K562 (cell line): ENCODE measurements at regions not wholly inside any gene's neighbourhood (a gene's known extent, or its start where the extent isn't known, plus 50 kb on each side); places are given as distances from the start of the nearest gene placed in this dataset.

Experiments
- ATAC-seq: fragments of 200-7000 bp; cut with Tn5 transposase; 3 replicates; pipeline ENCODE4 v1.9.1; 2020; ENCODE audit warnings: moderate library complexity
- BruUV-seq: library from RNA; stranded (reverse); fragments of 400-500 nt; replicated peaks from 2 replicates; lab custom pipeline; 2021; lab: Mats Ljungman, UMichigan
- CTCF ChIA-PET: fragments of 300-600 bp; formaldehyde crosslinking; extraction: SDS; loops from one replicate; lab custom pipeline; 2021; ENCODE audit warnings: low intra/inter-chr PET ratio; lab: Yijun Ruan, JAX
- POLR2A ChIA-PET: fragments of 300-600, 350-650 bp; sonication (Branson Sonifier 250); formaldehyde crosslinking; extraction: SDS; loops from one replicate; lab custom pipeline; 2021; ENCODE audit warnings: antibody characterized with exemption, inconsistent platforms; lab: Yijun Ruan, JAX
- DNase-seq, 4 experiments: peaks; one replicate each; pipeline versions ENCODE4 v3.0.0 to v3.0.0-alpha.2; 2011 to 2018; ENCODE audit warnings: low spot score in 3 of 4, mixed read lengths in 3 of 4; ENCODE audit errors: extremely low read depth in 1 of 4
- FAIRE-seq: peaks from 2 replicates; lab custom pipeline; 2011; peaks lifted over from hg19 to GRCh38; lab: Jason Lieb, UNC
- H2AFZ ChIP-seq: 2 replicates; pipeline ENCODE4 v1.6.0; 2011; ENCODE audit warnings: low read depth, low read length, control low read depth, inconsistent platforms
- H3K27ac ChIP-seq: fragments of 200-600 bp; 3 replicates; pipeline ENCODE4 v1.8.0; 2011; ENCODE audit warnings: low read depth, mild to moderate bottlenecking, control low read depth, inconsistent platforms, low read length, moderate library complexity, mixed read lengths; ENCODE audit errors: extremely low read depth
- H3K27me3 ChIP-seq, 2 experiments: fragments of 300-600 bp in 1 of 2; 2 replicates in 1 of 2; 3 replicates in 1 of 2; pipeline versions ENCODE4 v1.6.0 to v1.8.0; 2011; ENCODE audit warnings: inconsistent platforms in 2 of 2, low read length in 2 of 2, mild to moderate bottlenecking in 1 of 2, mixed read lengths in 1 of 2, moderate library complexity in 1 of 2; ENCODE audit not compliant: control insufficient read depth in 2 of 2, insufficient read depth in 2 of 2
- H3K36me3 ChIP-seq: fragments of 300-600 bp; 3 replicates; pipeline ENCODE4 v1.8.0; 2011; ENCODE audit warnings: mild to moderate bottlenecking, low read length, inconsistent platforms; ENCODE audit not compliant: control insufficient read depth, insufficient read depth
- H3K4me1 ChIP-seq, 2 experiments: fragments of 200-600 bp in 1 of 2; replicated peaks in 1 of 2; 2 replicates in 1 of 2; 3 replicates in 1 of 2; pipeline versions ENCODE4 v1.5.1 to v1.8.0; 2011; ENCODE audit warnings: inconsistent platforms in 2 of 2, low read length in 2 of 2, mild to moderate bottlenecking in 1 of 2, mixed read lengths in 1 of 2, moderate library complexity in 1 of 2; ENCODE audit not compliant: control insufficient read depth in 2 of 2, insufficient read depth in 2 of 2
- H3K4me2 ChIP-seq: 2 replicates; pipeline ENCODE4 v1.6.1; 2011; ENCODE audit warnings: low read length, control low read depth, inconsistent platforms, mixed read lengths; ENCODE audit not compliant: insufficient read depth
- H3K4me3 ChIP-seq: fragments of 200-600 bp; sonication (generic), shearing (Covaris generic); 2 replicates; pipeline ENCODE4 v1.5.1; 2016; ENCODE audit warnings: control low read depth, inconsistent platforms
- H3K79me2 ChIP-seq: fragments of 200-600 bp; 3 replicates; pipeline ENCODE4 v1.8.0; 2011; ENCODE audit warnings: low read length, inconsistent platforms; ENCODE audit not compliant: control insufficient read depth, insufficient read depth
- H3K9ac ChIP-seq, 2 experiments: 2 replicates each; pipeline versions ENCODE4 v1.6.0 to v1.6.1; 2011; ENCODE audit warnings: low read depth in 2 of 2, low read length in 2 of 2, control low read depth in 1 of 2, inconsistent platforms in 1 of 2, mild to moderate bottlenecking in 1 of 2, mixed read lengths in 1 of 2; ENCODE audit not compliant: insufficient read depth in 1 of 2
- H3K9me1 ChIP-seq: one replicate; pipeline ENCODE4 v1.6.0; 2011; ENCODE audit warnings: inconsistent platforms, mild to moderate bottlenecking, low read length, moderate library complexity; ENCODE audit not compliant: control insufficient read depth, insufficient read depth
- H3K9me3 ChIP-seq: replicated peaks from 2 replicates; pipeline ENCODE4 v1.5.1; 2011; ENCODE audit warnings: low read depth, low read length, inconsistent platforms; ENCODE audit not compliant: control insufficient read depth, insufficient read depth
- H4K20me1 ChIP-seq: replicated peaks from 2 replicates; pipeline ENCODE4 v1.6.1; 2011; ENCODE audit warnings: low read length, inconsistent platforms, mixed read lengths; ENCODE audit not compliant: control insufficient read depth, insufficient read depth
- BRF2 ChIP-seq: IDR thresholded peaks from 3 replicates; pipeline ENCODE4 v1.6.1; 2011; ENCODE audit warnings: borderline replicate concordance, mild to moderate bottlenecking; ENCODE audit not compliant: insufficient read length, insufficient read depth
- DACH1 ChIP-seq: fragments of 450-650 bp; IDR thresholded peaks from 2 replicates; pipeline ENCODE4 v1.6.1; 2018; ENCODE audit not compliant: partially characterized antibody
- ETS1 ChIP-seq: conservative IDR thresholded peaks from 2 replicates; pipeline ENCODE4 v1.6.1; 2011; ENCODE audit warnings: low read depth, mild to moderate bottlenecking, low read length; ENCODE audit not compliant: control insufficient read depth
- FOXK1 ChIP-seq: sonication (generic); formaldehyde crosslinking; IDR thresholded peaks from 2 replicates; pipeline ENCODE4 v1.8.0; 2022; ENCODE audit warnings: missing genetic modification reagents, mild to moderate bottlenecking, borderline replicate concordance
- FOXP4 ChIP-seq: sonication (generic); formaldehyde crosslinking; IDR thresholded peaks from 2 replicates; pipeline ENCODE4 v1.8.0; 2022; ENCODE audit warnings: mild to moderate bottlenecking, missing genetic modification reagents, borderline replicate concordance
- HNRNPUL1 ChIP-seq: fragments of 200-400 bp; formaldehyde crosslinking; IDR thresholded peaks from 2 replicates; pipeline ENCODE4 v1.6.1; 2017; ENCODE audit warnings: low read length
- MAFG ChIP-seq: fragments of 450-650 bp; conservative IDR thresholded peaks from 2 replicates; pipeline ENCODE4 v1.6.1; 2016; ENCODE audit warnings: missing genetic modification characterization, missing compliant biosample characterization
- MAFK ChIP-seq: IDR thresholded peaks from 2 replicates; pipeline ENCODE4 v1.6.1; 2011; ENCODE audit warnings: low read length, improper control_type of control experiment
- NEUROD1 ChIP-seq: fragments of 150-350 bp; IDR thresholded peaks from 2 replicates; pipeline ENCODE4 v1.6.1; 2014; ENCODE audit warnings: borderline replicate concordance, low read length, low read depth; ENCODE audit not compliant: partially characterized antibody
- NR1H2 ChIP-seq: sonication (generic); formaldehyde crosslinking; IDR thresholded peaks from 2 replicates; pipeline ENCODE4 v1.4.0; 2020; ENCODE audit warnings: mild to moderate bottlenecking, missing genetic modification reagents
- SAP30 ChIP-seq: fragments of 200-600 bp; sonication (generic); IDR thresholded peaks from 2 replicates; pipeline ENCODE4 v1.6.1; 2012; ENCODE audit warnings: borderline replicate concordance, low read depth, mild to moderate bottlenecking, moderate library complexity, low read length, control low read depth, inconsistent platforms; ENCODE audit not compliant: insufficient read depth, poor library complexity, severe bottlenecking
- THRB ChIP-seq: fragments of 450-650 bp; formaldehyde crosslinking; conservative IDR thresholded peaks from 2 replicates; pipeline ENCODE4 v1.4.0; 2022; ENCODE audit warnings: mild to moderate bottlenecking, missing genetic modification characterization
- ZFP1 ChIP-seq: fragments of 450-650 bp; formaldehyde crosslinking; IDR thresholded peaks from 2 replicates; pipeline ENCODE4 v1.4.0; 2020; ENCODE audit warnings: mild to moderate bottlenecking, mixed read lengths
- ZNF146 ChIP-seq: IDR thresholded peaks from one replicate; pipeline ENCODE4 v1.6.1; 2018; ENCODE audit warnings: missing compliant biosample characterization; ENCODE audit not compliant: unreplicated experiment
- ZNF212 ChIP-seq: fragments of 450-650 bp; formaldehyde crosslinking; IDR thresholded peaks from 2 replicates; pipeline ENCODE4 v1.4.0; 2020; ENCODE audit warnings: mild to moderate bottlenecking
- ZNF239 ChIP-seq: fragments of 250-450 bp; sonication (Bioruptor Pico); IDR thresholded peaks from 2 replicates; pipeline ENCODE4 v1.4.0; 2020; ENCODE audit warnings: mild to moderate bottlenecking
- ZNF263 ChIP-seq: sonication (generic); formaldehyde crosslinking; IDR thresholded peaks from 2 replicates; pipeline ENCODE4 v1.8.0; 2022; ENCODE audit warnings: mild to moderate bottlenecking, missing genetic modification reagents, borderline replicate concordance
- whole genome bisulfite sequencing: fragments of 100-300 bp; shearing (Covaris generic); methylation state at CpG from one replicate; pipeline ENCODE4 v1.1.6; 2016; ENCODE audit warnings: low coverage, mixed read lengths; ENCODE audit not compliant: insufficient coverage; ENCODE audit errors: missing lambda C conversion rate; 5-methylcytosine and 5-hydroxymethylcytosine counted together
- in situ Hi-C: fragments of 300-500 bp; cut with MboI; formaldehyde crosslinking; loops from 4 replicates; pipeline ENCODE4 v1.15.0; 2018; ENCODE audit warnings: inconsistent platforms, mixed read lengths
- intact Hi-C: fragments of 100-400 bp; cut with micrococcal nuclease; formaldehyde crosslinking; loops from 2 replicates; pipeline ENCODE4 v1.14.2; 2022

- intact Hi-C loops (no loop called here), in situ Hi-C loops (no loop called here)
- H3K27ac ChIP-seq, result no peak overlapping the region
- ATAC-seq, result no peak
- no peak overlapping the region for H3K9ac ChIP-seq
- no peak for DNase-seq
- H4K20me1 ChIP-seq, result no peaks in the 10 kb centered on the region
- ChIA-PET POLR2A (no interaction called here), CTCF (no interaction called here)
- no peak overlapping the region for H3K4me2 ChIP-seq
- H3K36me3 ChIP-seq, result no peaks in the 10 kb centered on the region
- no peaks in the 10 kb centered on the region for H3K27me3 ChIP-seq
- no peak overlapping the region for H3K4me3 ChIP-seq
- H3K79me2 ChIP-seq, result no peaks in the 10 kb centered on the region
- no TSS peak for BruUV-seq
- no peaks in the 10 kb centered on the region for H3K9me1 ChIP-seq
- 38% methylated on average over 2 of the region's 2 CpGs for WGBS
- H2AFZ ChIP-seq, result no peak overlapping the region
- H3K4me1 ChIP-seq, result no peaks in the 10 kb centered on the region; a peak in 1 of 5 replicates
- no peak for FAIRE-seq
- H3K9me3 ChIP-seq, result no peaks in the 10 kb centered on the region
- TF ChIP-seq ETS1, result no peak
- TF ChIP-seq ZNF212 (CRISPR knock-in tag), result no peak
- TF ChIP-seq NR1H2 (CRISPR knock-in tag), result no peak
- TF ChIP-seq ZNF146 (CRISPR knock-in tag), result no peak
- TF ChIP-seq SAP30, result no peak
- no peak for TF ChIP-seq ZNF239 (CRISPR knock-in tag)
- no peak for TF ChIP-seq MAFG (tag)
- no peak for TF ChIP-seq ZFP1 (CRISPR knock-in tag)
- no peak for TF ChIP-seq ZNF263
- TF ChIP-seq BRF2, result no peak
- no peak for TF ChIP-seq NEUROD1
- no peak for TF ChIP-seq FOXK1 (CRISPR knock-in tag)
- no peak for TF ChIP-seq THRB (CRISPR knock-in tag)
- no peak for TF ChIP-seq HNRNPUL1
- TF ChIP-seq MAFK, result no peak
- no peak for TF ChIP-seq DACH1
- no peak for TF ChIP-seq FOXP4
Measured at GRCh38 chr15:67980171-67980570, 73.9 kb upstream of the PIAS1 start.
